GM21529 (cell line): ENCODE measurements at regions not wholly inside any gene's neighbourhood (a gene's known extent, or its start where the extent isn't known, plus 50 kb on each side); places are given as distances from the start of the nearest gene placed in this dataset.

ENCODE experiments used
- ATAC-seq: cut with Tn5 transposase; IDR thresholded peaks from one replicate; pipeline ENCODE4 v1.9.1; 2021; ENCODE audit not compliant: unreplicated experiment

DNA sequence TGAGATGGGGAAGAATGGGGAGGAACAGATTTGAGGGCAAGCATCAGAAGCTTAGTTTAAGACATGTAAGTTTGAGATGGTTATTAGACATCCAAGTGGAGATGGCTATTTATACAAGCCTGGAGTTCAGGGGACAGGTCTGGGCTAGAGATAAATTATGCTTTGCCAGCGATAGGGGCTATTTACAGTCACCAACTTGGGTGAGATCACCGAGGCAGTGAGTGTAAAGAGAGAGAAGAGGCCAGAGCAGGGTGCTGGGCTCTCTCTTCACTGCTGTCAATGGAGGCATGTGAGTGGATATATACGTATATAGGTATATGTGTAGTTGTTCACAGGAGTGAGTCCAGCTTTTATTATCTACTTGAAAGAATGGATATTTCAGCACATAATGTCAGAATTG is 81.0 kb downstream of the QPCT start:
- no peak for ATAC-seq

DNA sequence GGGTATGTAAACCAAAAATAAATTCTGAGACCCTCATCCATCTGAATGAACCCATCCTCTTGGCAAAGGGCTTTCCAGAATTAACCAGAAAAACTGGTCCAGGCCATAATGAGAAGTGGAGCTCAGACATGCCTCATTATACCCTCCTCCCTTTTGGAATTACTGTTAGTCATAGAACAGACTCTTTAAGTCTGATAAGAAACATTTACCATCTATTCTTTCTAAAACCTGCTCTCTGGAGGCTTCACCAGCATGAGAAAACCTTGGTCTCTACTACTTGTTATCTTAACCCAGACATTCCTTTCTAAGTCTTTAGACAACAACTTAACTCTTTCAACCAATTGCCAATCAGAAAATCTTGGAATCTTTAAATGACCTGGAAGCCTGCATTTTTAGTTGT is 82.8 kb downstream of the QPCT start:
- no peak for ATAC-seq

DNA sequence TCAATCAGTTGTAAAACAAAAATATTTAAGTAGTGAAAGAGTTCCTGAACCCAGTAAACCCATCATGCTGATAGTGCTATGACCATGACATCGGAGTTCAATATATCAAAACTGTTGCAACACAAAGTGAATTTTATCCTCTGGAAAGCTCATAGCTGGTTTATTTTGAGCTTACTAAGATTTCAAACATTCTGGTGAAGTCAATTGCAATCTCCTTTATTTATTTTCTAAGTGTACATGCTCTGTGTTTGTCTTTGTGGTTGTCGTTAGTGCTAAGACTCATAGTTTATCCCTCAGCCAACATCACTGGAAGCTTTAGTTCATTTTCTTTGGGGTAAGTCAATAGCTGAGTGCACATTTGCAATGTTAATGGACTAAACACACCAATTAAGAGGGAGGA is 91.9 kb downstream of the QPCT start:
- no peak for ATAC-seq

DNA sequence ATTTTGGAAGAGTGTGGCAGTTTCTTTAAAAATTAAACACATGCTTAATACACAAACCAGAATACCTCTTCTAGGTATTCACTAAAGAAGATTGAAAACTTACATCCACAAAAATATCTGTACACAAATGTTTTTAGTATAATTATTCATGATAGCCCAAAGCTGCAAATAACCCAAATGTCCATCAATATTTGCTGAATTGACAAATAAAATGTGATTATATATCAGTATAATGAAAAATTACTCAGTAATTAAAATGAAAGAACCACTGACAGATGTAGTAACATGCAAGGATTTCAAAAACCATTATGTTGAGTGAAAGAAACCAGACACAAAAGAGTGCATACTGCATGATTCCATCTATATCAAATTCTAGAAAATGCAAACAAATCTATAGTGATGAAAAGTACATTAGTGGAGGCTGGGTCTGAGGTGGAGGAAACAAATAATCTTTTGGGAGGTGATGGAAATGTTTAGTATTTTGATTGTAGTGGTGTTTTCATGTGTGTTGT is 94.8 kb downstream of the QPCT start:
- ATAC-seq = no peak

DNA sequence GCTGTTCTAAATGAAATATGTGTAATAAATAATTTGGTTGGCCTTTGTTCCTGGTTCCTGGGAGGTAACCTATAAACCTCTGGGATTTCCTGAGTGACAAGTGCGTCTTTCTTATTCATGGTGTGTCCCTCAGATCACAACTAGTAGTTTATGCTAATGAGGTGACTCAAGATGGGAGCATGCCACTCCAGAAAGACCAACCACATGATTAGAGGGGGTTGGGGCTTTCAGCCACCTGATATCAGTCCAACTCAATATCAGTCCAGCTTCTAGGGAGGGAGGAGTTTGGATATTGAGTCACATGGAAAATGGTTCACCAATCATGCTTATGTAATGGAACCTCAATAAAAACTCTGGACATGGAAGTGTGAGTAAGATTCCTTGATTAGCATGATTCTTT is 96.6 kb downstream of the QPCT start:
- no peak for ATAC-seq

DNA sequence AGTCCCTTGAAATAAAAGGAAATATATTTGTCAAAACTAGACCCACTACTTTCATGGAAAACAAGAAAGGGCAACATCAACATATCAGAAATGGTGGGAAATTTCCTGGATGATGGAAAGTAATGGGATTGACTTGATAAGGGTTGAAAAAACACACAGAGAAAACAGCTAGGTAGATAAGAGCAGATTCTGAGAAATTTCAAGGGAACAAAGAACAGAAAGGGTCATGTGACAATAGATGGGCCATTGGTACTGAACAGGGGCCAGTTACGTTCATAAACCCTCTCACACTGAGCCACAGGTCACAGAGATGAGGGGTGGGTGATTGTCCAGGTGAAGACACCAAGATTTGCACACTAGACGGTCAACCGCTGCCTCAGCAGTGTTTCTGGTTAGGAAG is 98.7 kb downstream of the QPCT start:
- ATAC-seq = no peak

DNA sequence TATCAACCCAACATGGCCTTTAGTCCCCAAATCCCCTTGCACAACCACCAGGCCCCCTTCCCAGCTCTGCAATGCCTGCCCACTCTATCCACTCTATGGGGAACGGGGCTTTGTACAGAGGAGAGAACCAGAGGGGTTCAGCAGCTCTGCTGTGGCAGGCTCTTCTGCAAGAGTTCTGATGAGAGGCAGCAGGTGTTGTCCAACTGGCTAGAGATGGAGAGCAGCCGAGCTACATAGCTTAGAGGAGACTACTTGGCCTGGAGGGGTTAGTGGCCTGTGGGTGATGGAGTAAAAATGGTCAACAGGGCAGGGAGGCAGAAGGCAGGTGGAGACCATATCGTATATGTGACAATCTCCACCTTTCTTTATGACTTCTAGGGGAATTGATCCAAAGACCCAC is 103.0 kb downstream of the QPCT start:
- no peak for ATAC-seq

DNA sequence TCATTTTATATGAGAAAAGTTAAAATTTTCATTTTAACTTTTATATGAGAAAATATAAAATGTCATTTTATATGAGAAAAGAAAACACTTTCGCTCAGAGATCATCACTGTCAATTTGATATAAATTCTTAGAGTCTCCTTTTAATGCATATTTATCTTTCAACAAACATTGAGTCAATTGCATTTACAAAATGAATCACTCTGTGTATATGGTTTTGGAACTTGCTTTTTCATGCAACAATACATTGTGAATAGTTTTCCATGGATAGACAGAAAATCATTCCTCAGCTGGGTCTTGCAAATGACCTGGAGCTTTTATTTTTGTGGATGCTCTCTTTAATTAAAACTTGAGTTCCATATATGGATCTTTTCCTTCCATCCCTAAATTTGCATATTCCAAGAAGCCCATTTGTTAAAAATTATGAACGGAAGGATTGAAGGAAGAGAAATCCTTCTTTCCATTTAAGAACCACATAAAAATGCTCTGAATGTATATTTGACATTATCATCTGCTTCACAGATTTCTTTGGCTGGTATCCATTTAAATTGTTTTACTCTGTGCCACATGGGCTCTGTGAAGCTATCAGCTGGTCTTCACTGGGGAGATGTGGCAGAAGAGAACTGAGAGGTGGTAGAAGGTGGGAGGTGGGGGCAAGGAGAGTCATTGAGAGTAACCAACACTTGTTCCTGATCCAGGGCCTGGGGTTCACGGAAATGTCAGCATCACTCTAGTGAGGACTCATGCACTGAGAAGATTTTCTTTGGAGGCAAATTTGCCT is 104.1 kb downstream of the QPCT start:
- ATAC-seq = no peak

DNA sequence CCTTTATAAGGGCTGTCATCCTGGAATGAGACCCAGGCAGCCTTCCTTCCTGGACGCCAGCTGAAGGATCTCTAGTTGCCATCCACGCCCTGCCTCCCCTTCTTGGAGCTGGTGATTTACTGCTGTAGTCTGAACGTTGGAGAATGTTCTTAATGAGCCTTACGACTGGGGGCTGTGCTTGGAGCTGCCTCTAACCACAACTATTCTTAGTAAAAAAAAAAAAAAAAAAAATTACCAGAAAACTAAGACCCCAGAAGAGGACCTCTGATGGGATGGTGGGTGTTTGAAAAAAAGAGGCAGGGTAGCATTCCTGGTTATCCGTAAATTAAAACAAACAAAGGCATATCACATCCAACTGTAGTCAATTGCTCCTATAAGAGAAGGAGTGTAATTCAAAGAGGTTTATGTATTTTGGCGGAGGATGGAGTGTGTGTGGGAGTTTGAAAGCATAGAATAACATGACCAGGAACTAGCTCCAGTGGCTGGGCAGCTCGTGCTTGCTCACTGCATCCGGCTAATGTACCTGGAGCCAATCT is 105.4 kb downstream of the QPCT start:
- no peak for ATAC-seq

DNA sequence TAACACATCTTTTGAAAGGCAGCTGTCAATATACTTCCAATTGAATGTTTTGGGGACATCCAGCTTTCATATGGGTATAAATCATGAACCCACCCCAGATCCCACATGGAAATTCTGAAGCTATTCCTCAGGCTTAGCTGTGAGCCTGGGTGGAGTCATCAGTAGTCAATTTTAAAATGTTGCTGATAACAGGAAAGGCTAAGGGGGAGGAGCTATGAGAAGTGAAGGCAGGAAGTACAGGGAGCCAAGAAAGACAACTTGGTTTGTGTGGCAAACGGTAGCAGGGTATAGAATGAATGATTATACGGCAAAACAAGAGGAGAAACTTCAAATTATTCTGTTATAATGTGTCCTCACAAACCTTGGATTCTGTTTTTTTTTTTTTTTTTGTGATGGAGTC is 108.6 kb downstream of the QPCT start:
- no peak for ATAC-seq

DNA sequence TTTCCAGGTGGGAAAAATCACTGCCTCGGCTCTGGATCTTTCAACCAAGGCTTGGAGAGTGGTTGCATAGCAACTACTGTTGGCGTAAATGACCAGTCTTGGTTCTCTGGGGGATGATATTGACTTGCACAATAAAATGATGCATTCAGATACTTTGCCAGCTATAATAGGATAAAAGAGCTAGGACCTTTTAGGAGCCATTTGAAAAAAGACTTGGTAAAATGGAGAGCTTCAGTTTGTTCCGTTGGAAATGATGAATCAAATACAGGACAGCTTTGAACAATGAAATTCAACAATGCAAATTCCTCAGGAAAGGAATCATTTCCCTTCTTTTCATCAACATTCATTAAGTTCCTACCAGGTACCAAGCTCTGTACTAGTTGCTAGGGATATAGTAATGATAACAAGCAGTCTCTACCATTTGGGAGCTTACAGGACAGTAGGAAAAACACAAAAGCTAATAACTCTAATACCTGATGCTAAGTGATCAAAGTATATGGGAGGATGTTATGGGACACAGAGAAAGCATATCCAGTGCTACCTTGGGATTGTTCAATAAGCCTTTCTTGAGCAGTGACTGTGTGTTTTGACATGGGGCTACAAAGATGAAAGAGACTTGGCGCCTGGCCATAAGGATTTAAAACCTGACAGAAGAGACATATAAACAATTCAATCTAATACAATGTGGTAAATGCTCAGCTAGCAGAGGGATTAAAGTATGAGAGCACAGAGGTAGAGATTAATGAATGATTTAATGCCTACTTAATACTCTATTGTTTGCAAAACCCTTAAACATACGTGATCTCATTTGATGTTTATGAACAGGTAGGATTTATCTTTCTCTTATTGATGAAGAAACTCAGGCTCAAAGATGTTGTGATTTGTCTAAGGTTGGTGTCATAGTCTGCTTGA is 110.7 kb downstream of the QPCT start:
- no peak for ATAC-seq

DNA sequence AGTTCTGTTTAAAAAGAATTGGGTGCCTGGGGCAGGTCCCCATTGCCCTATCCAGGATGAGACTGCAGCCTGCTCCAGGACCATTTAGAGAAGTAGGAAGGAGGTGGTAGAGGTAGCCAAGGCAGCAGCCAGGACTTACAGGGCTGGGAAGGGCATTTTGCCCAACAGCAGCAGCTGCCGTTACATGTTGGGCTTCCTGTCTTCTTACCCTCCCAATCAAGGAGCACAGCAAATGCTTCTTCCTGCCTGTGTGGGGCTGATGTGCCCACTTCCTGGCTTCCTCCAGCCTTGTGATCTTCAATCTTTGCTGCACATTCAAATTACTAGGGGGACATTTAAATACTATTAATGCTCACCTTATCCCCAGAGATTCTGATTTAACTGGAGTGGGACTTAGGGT is 112.0 kb downstream of the QPCT start:
- ATAC-seq = no peak

DNA sequence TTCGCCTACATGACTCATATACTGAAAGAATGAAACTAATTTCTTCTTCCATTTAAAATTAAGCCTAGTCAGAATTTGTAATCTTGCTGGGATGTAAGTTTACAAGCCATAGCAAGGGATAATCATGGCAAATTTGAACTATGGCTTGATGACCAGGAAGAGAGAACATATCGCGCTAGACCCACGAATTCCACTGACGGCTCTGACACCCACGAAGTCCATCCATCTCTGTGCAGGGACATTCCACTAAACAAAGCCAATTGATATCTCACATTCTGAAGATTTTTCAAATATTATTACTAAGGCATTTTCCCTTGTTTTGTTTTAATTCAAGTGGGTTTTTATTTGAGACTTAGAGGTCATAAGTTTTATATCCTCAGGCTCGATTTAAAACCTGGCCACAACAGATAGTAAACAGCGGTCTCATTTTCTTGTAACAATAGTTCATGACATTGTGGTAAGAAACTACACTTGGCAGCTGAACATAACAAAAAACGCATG is 113.0 kb downstream of the QPCT start:
- ATAC-seq = no peak

DNA sequence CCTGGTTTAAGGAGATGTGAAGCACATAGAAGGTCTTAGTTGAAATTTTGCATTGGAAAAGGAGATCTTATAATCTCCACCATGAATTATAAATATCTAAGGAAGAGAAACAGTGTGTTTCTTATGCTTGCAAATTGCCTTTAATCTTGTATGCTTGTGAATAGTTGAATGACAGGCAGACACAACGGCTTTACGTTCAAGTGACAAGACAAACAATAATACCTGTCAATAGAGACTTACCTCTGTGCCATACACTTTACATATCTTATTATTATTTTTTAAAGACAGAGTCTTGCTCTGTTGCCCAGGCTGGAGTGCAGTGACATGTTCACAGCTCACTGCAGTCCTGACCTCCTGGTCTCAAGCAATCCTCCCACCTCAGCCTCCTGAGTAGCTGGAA is 113.7 kb downstream of the QPCT start:
- no peak for ATAC-seq

DNA sequence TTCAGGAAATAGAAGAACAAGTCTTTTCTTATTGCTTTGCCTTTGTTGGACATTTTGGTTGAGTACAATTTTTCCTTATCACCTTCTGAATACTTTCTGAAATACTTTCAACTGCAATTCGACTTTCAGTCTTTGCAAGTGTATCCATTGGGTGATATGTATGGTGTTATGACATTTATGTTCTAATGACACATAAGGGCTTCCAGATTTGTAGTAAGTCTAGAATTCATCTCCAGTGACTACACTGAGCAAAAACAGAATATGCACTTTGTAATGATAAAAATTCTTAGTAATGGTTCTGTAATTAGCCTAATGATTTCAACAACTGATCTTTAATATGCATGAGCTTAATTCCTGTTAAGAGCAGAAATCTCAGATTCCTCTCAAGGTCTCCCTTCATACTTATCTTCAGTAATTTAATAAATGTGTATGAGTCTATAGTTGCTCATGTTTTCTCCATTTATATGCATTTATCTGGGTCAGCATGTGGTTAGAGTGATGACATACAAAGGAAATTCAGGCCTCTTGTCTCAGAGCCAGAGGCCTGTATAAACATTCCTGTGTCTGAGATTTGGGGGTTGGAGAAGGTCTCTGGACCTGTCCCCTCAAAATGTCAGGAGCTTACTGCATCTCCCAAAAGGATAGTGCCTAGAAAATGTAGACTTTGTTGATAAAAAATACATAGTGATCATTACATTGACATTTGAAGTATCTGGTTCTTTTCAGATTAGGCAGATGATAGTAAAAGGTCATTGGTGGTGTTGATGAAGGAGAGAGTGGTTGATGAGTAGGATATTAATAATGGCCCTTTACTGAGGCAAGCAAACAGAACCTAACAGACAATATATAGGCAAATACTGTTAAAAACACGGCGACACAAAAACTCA is 114.9 kb downstream of the QPCT start:
- no peak for ATAC-seq

DNA sequence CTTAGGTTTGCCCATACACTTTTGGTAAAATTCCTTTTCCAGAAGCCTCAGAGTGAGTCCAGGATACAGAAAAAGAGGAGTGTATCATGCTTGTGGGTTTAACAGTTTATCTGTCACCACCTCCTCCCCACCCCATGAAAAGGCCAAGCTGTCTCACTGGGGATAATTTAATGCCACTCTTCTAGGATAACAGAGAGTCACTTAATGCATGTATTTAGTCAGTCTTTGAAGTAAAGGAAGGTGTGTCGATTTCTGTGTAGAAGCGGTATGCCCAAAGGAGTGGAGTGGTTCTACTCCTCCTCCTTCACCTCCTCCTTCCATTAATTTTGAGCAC is 116.4 kb downstream of the QPCT start:
- ATAC-seq = no peak

DNA sequence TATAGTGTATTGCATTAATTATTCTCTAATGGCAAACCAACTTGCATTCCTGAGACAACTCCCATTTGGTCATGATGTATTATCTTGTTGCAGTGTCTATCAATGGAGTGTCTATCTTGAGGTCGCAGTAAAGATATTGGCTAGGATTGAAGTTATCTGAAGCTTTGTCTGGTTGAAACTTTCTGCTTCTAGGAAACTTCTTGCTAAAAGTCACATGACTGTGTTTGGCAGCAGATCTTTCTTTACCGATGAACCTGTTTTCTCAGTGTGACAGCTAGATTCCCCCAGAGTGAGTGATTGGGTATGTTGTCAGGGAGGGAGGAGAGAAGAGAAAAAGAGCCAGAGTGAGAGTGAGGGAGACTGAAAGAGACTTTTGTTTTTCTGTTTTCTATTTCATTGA is 119.6 kb downstream of the QPCT start:
- no peak for ATAC-seq

DNA sequence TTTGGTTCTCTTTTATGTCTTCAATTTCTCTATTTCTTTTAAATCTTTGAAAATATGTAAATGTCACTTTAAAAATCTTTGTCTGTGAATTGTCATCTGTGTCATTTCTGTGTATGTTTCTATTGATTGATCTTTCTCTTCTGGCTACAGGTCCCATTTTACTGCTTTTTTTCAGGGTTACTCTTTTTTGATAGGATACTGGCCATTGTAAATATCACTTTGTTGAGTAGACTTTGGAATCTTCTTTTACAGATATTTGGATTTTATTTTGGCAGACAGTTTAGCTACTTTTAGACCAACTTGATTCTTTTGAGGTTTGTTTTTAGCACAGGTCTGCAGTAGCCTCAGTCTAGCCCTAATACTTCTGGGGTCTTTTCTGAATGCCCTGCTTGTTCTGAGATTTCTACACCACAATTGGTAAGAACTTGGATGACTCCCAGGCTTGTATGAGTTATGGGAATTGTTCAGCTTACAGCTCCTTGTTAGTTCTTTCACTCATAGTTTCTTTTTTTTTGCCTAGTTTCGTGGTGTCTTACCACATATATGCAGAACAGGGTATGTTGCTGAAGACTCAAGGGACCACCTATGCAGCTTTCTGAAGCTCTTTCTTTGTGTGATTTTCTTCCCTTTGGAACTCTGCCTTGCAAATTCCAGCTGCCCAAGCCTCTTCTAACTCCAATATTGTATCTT is 122.2 kb downstream of the QPCT start:
- no peak for ATAC-seq

DNA sequence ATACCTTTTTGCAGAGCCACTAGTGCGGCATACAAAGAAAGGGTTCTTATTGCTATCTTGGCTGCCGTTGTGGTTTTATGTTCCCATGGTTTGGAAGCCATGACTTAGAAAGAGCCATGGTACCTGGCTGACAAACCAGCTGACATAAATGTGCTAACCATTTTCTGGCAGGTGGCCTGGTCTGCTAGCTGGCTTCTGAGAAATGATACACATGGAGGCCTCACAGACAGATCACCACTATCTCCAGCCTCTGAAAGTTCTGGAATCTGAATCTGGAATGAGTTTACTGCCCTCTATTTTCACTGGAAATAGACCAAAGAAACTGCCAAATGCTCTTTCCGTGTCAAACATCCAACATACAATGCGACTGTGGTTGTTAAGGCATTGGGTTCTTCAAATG is 123.7 kb downstream of the QPCT start:
- ATAC-seq = no peak

DNA sequence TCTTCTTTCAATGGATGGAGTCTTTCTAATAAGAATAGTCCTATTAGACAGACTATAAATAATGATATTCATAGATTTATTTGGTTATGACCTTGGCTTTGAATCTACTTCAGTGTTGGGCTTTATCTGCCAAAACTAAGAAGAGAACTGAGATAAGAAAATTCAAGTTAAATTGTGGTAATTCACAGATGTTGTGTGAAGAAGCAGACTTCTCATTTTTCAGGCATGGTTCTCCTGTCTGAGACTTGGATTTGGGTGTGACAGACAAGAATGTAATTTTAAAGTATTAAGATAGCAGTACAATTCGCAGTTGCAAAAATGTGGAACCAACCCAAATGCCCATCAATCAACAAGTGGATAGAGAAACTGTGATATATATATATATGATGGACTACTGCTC is 124.7 kb downstream of the QPCT start:
- no peak for ATAC-seq
